ENCODE measurements at regions not wholly inside any gene's neighbourhood (a gene's known extent, or its start where the extent isn't known, plus 50 kb on each side); places are given as distances from the start of the nearest gene placed in this dataset.
"Not testable (repeated sequence)": the region's sequence is repeated elsewhere in the genome, so short reads cannot be mapped to it uniquely, and the experiment has no call there.

- FAIRE-seq (no peak), DNase-seq (ENCODE audit: low spot score) (no peak)
These were observed 162.5 kb upstream of the ATP6AP2 start for GRCh38 chrX:40418146-40418812.

- FAIRE-seq (no peak), DNase-seq (ENCODE audit: low spot score) (no peak)
These were observed 165.1 kb upstream of the ATP6AP2 start for GRCh38 chrX:40415675-40416074.

- DNase-seq (ENCODE audit: low spot score) (no peak), FAIRE-seq (no peak)
These were observed 166.4 kb upstream of the ATP6AP2 start for GRCh38 chrX:40414335-40414734.

GRCh38 chrX:40411340-40412111 is 169.2 kb upstream of the ATP6AP2 start:
- DNase-seq (ENCODE audit: low spot score) = no peak
- FAIRE-seq = no peak

GRCh38 chrX:40410859-40411258 is 169.9 kb upstream of the ATP6AP2 start:
- FAIRE-seq = no peak
- no peak for DNase-seq (ENCODE audit: low spot score)

- DNase-seq (ENCODE audit: low spot score) (no peak), FAIRE-seq (no peak)
These were observed 174.4 kb upstream of the ATP6AP2 start for GRCh38 chrX:40406330-40406859.

- FAIRE-seq = no peak
- DNase-seq (ENCODE audit: low spot score) = no peak
These were observed 175.4 kb upstream of the ATP6AP2 start for GRCh38 chrX:40405399-40405798.

GRCh38 chrX:40403757-40404156 is 177.0 kb upstream of the ATP6AP2 start:
- FAIRE-seq (no peak), DNase-seq (ENCODE audit: low spot score) (no peak)

GRCh38 chrX:40402831-40403533 is 177.8 kb upstream of the ATP6AP2 start:
- DNase-seq (ENCODE audit: low spot score) = peak; percentile 31
- no peak for FAIRE-seq

- FAIRE-seq (no peak), DNase-seq (ENCODE audit: low spot score) (no peak)
These were observed 185.7 kb upstream of the ATP6AP2 start for GRCh38 chrX:40395102-40395501.

- DNase-seq (ENCODE audit: low spot score) (no peak), FAIRE-seq (no peak)
These were observed 186.5 kb upstream of the ATP6AP2 start for GRCh38 chrX:40394302-40394701.

GRCh38 chrX:40392599-40392998 is 188.2 kb upstream of the ATP6AP2 start:
- DNase-seq (ENCODE audit: low spot score) (no peak), FAIRE-seq (no peak)

GRCh38 chrX:40391662-40392061 is 189.1 kb upstream of the ATP6AP2 start:
- FAIRE-seq = no peak

GRCh38 chrX:40389555-40389954 is 191.2 kb upstream of the ATP6AP2 start:
- FAIRE-seq (no peak), DNase-seq (ENCODE audit: low spot score) (no peak)

More at GRCh38 chrX:40391662-40392061, 189.1 kb upstream of the ATP6AP2 start:
- no peak for DNase-seq (ENCODE audit: low spot score)

GRCh38 chrX:40388441-40388840 is 192.3 kb upstream of the ATP6AP2 start:
- FAIRE-seq (no peak), DNase-seq (ENCODE audit: low spot score) (no peak)

- DNase-seq (ENCODE audit: low spot score); FAIRE-seq: not testable (repeated sequence)
These were observed 192.9 kb upstream of the ATP6AP2 start for GRCh38 chrX:40387869-40388268.

GRCh38 chrX:40387311-40387710 is 193.5 kb upstream of the ATP6AP2 start:
- not testable (repeated sequence) for FAIRE-seq

GRCh38 chrX:40385682-40386081 is 195.1 kb upstream of the ATP6AP2 start:
- FAIRE-seq = no peak
- DNase-seq (ENCODE audit: low spot score) = no peak

More at GRCh38 chrX:40387311-40387710, 193.5 kb upstream of the ATP6AP2 start:
- DNase-seq (ENCODE audit: low spot score) = not testable (repeated sequence)

- DNase-seq (ENCODE audit: low spot score) = no peak
- FAIRE-seq = no peak
These were observed 195.5 kb upstream of the ATP6AP2 start for GRCh38 chrX:40385256-40385655.

GRCh38 chrX:40383969-40384368 is 196.8 kb upstream of the ATP6AP2 start:
- FAIRE-seq (no peak), DNase-seq (ENCODE audit: low spot score) (no peak)

GRCh38 chrX:40383360-40383759 is 197.4 kb upstream of the ATP6AP2 start:
- DNase-seq (ENCODE audit: low spot score) (no peak), FAIRE-seq (no peak)

All from urothelium cell line (cell line).